GM06990 (cell line): ENCODE measurements at regions not wholly inside any gene's neighbourhood (a gene's known extent, or its start where the extent isn't known, plus 50 kb on each side); places are given as distances from the start of the nearest gene placed in this dataset.

Experiments
- DNase-seq: peaks from one replicate; pipeline ENCODE4 v3.0.0-alpha.2; 2011; ENCODE audit not compliant: insufficient read length; ENCODE audit errors: extremely low read depth
- H3K27me3 ChIP-seq: replicated peaks from 2 replicates; pipeline ENCODE4 v1.6.0; 2011; ENCODE audit warnings: low read length; ENCODE audit not compliant: control insufficient read depth, insufficient read depth
- H3K36me3 ChIP-seq: 2 replicates; pipeline ENCODE4 v1.5.1; 2011; ENCODE audit warnings: low read length; ENCODE audit not compliant: control insufficient read depth, insufficient read depth
- H3K4me3 ChIP-seq: replicated peaks from 2 replicates; pipeline ENCODE4 v1.5.1; 2011; ENCODE audit warnings: low read depth, mild to moderate bottlenecking, control low read depth, low read length
- CTCF ChIP-seq: IDR thresholded peaks from 2 replicates; pipeline ENCODE4 v1.5.1; 2011; ENCODE audit warnings: low read length, control low read depth, mild to moderate bottlenecking, inconsistent platforms; ENCODE audit not compliant: insufficient read depth, poor library complexity, severe bottlenecking

DNA sequence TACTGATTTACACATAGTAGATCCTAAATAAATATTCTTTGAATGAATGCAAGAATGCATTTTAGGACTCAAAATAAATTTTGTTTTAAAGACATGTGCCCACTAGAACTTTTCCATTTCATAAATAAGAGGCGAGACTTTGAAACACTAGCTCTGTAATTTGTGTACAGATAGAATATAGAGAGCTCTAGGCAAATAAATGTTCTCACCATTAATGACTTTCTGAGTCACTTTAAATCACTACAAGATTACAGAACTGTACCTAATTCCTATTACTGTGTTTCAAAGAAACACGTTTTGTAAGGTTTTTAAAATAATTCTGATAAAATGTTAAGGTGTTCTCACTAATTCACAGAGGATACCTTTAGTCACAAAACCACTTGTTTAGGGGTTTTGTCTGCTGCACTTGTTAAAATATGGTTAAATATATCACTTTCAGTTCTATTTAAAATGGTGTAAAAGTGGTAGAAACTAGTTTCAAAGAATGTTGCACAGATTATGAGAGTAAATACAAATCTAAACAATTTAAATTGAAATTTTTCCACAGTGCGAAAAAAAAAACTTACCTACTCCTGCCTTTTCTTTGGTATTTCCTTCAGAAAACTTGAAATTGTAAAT is 158.7 kb upstream of the ZC3H15 start:
- no peak overlapping the region for H3K4me3 ChIP-seq
- no peaks in the 10 kb centered on the region for H3K27me3 ChIP-seq
- no peak for TF ChIP-seq CTCF

DNA sequence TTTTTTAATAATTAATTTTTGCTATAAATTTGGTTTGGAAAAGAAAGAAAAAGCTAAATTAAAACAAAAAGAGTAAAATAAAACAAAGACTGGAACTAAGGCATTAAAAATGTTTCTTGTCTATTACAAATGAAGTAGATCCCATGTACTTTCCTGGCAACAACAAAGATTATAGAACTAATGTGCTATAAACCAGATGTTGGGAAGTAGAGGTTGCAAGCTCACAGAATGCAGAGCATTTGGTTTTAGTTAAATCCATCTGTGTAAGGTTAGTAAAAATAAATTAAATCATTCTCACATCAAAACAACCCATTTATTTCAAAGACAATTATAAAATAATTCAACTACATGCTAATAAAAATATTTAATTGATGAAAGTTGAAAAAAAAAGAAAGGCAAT is 157.2 kb upstream of the ZC3H15 start:
- H3K27me3 ChIP-seq, result no peaks in the 10 kb centered on the region
- no peak overlapping the region for H3K4me3 ChIP-seq
- no peaks in the 10 kb centered on the region for H3K36me3 ChIP-seq
- no peak for TF ChIP-seq CTCF
- no peak for DNase-seq

More for the DNA sequence above, 158.7 kb upstream of the ZC3H15 start:
- H3K36me3 ChIP-seq, result no peaks in the 10 kb centered on the region
- DNase-seq, result no peak

DNA sequence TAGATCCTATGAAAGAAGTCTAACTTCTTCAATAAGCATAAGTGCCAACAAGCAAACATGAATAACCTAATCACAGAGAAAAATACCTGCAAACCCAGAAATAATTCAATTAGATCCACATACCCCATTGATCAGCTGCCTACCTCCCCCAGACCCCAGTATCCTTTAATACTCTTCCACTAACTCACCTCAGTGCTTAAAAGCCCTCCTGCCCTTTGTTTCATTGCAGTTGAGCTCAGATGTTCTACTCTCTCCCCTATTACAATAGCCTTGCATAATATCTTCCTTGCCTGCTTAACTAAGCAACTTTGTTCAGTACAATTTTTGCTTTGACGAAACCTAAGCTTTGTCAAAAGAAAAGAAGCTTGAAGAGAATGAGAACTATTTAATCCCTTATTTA is 156.0 kb upstream of the ZC3H15 start:
- no peak for TF ChIP-seq CTCF
- Histone ChIP-seq H3K36me3 (no peaks in the 10 kb centered on the region), H3K27me3 (no peaks in the 10 kb centered on the region), H3K4me3 (no peak overlapping the region)
- no peak for DNase-seq

GRCh38 chr2:186339716-186340115 is 146.3 kb upstream of the ZC3H15 start:
- no peaks in the 10 kb centered on the region for H3K36me3 ChIP-seq
- no peak for TF ChIP-seq CTCF
- H3K27me3 ChIP-seq, result no peaks in the 10 kb centered on the region
- H3K4me3 ChIP-seq, result no peak overlapping the region
- DNase-seq, result no peak

GRCh38 chr2:186342029-186342428 is 144.0 kb upstream of the ZC3H15 start:
- no peak for TF ChIP-seq CTCF
- H3K27me3 ChIP-seq, result no peaks in the 10 kb centered on the region

GRCh38 chr2:186345745-186346144 is 140.3 kb upstream of the ZC3H15 start:
- no peaks in the 10 kb centered on the region for H3K36me3 ChIP-seq
- TF ChIP-seq CTCF, result no peak
- H3K27me3 ChIP-seq, result no peaks in the 10 kb centered on the region
- no peak overlapping the region for H3K4me3 ChIP-seq
- DNase-seq, result no peak

More at GRCh38 chr2:186342029-186342428, 144.0 kb upstream of the ZC3H15 start:
- Histone ChIP-seq H3K36me3 (no peaks in the 10 kb centered on the region), H3K4me3 (no peak overlapping the region)
- DNase-seq, result no peak
